ENCODE measurements at regions not wholly inside any gene's neighbourhood (a gene's known extent, or its start where the extent isn't known, plus 50 kb on each side); places are given as distances from the start of the nearest gene placed in this dataset.

DNA sequence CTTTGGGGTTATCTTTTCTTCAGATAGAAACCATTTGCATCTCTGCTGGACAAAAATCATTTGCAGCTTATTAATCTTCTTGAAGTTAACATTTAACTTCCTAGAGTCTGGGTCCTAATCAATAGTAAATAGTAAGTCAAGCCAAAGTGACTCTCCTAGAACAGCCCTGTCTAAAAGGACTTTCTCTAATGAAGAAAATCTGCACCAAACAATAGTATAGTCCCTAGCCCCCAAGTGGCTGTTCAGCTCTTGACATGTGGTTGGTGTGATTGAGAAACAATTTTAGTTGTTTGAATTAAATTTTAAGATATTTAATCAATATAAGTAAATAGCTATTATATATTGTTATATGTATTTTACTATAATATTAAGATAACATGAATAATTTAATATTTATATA, 64.6 kb upstream of the SHB start:
- Histone ChIP-seq H3K4me1 (ENCODE audit: control insufficient read depth in 1 of 2, extremely low read depth in 1 of 2, insufficient read depth in 2 of 2, low read length in 2 of 2) (no peaks in the 10 kb centered on the region), H3K27me3 (replicated peaks in 1 of 2; ENCODE audit: control insufficient read depth in 2 of 2, extremely low read depth in 1 of 2, insufficient read depth in 2 of 2, low read length in 1 of 2) (peaks cover 0 to 24% of the 10 kb centered on the region in 2 experiments), H3K36me3 (ENCODE audit: control insufficient read depth in 2 of 2, extremely low read depth in 1 of 2, insufficient read depth in 1 of 2, low read length in 1 of 2) (no peaks in the 10 kb centered on the region), H3K9me3 (no peaks in the 10 kb centered on the region), H3K27ac (ENCODE audit: low read length) (no peak overlapping the region), H3K4me3 (ENCODE audit: control insufficient read depth in 1 of 2, extremely low read depth in 1 of 2, low read length in 1 of 2) (no peak overlapping the region)
- ATAC-seq (replicated peaks in 1 of 4): no peak
- Mint-ChIP-seq H3K36me3 (no peaks in the 10 kb centered on the region), H3K4me1 (no peaks in the 10 kb centered on the region), H3K27me3 (peaks cover 11 to 21% of the 10 kb centered on the region in 2 donors), H3K4me3 (no peak overlapping the region), H3K27ac (no peak overlapping the region), H3K9me3 (no peaks in the 10 kb centered on the region)
- CTCF ChIA-PET: no interaction called here
- no peak for DNase-seq
- POLR2A ChIA-PET: interaction anchor here in 1 of 2 donors (0.6 kb wide), 1 partner anchor 20 kb away, joined by 3 read pairs; no protein-coding TSS in a partner anchor

DNA sequence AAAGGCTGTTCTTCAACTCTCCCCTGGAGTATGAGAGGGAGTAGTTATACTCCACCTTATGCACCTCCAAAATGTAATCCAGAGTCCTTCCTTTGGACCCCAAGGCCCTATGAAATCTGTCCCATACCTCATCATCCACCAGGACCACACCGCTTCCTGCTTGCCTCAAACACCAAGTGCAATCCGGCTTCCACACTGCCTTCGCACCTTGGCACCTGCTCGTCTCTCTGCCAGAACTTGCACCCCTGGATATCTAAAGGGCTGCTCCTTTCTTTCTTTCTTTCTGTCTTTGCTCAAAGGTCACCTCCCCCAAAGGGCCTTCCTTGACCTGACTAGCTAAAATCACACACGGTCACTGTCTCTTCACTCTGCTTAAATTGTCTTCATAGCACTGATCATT, 63.9 kb upstream of the SHB start:
- Histone ChIP-seq H3K27me3 (replicated peaks in 1 of 2; ENCODE audit: control insufficient read depth in 2 of 2, extremely low read depth in 1 of 2, insufficient read depth in 2 of 2, low read length in 1 of 2) (peaks cover 0 to 26% of the 10 kb centered on the region in 2 experiments), H3K4me3 (ENCODE audit: control insufficient read depth in 1 of 2, extremely low read depth in 1 of 2, low read length in 1 of 2) (no peak overlapping the region), H3K27ac (ENCODE audit: low read length) (no peak overlapping the region), H3K4me1 (ENCODE audit: control insufficient read depth in 1 of 2, extremely low read depth in 1 of 2, insufficient read depth in 2 of 2, low read length in 2 of 2) (no peaks in the 10 kb centered on the region), H3K36me3 (ENCODE audit: control insufficient read depth in 2 of 2, extremely low read depth in 1 of 2, insufficient read depth in 1 of 2, low read length in 1 of 2) (no peaks in the 10 kb centered on the region), H3K9me3 (no peaks in the 10 kb centered on the region)
- 79% methylated on average over 5 of the region's 5 CpGs for WGBS (ENCODE audit: insufficient coverage)
- Mint-ChIP-seq H3K27ac (no peak overlapping the region), H3K9me3 (no peaks in the 10 kb centered on the region), H3K4me1 (no peaks in the 10 kb centered on the region), H3K4me3 (no peak overlapping the region), H3K27me3 (peaks cover 11 to 20% of the 10 kb centered on the region in 2 donors), H3K36me3 (no peaks in the 10 kb centered on the region)
- no peak for ATAC-seq (replicated peaks in 1 of 4)
- DNase-seq: no peak
- POLR2A ChIA-PET: interaction anchor here in 1 of 2 donors (0.6 kb wide), 1 partner anchor 20 kb away, joined by 3 read pairs; no protein-coding TSS in a partner anchor
- CTCF ChIA-PET: no interaction called here

DNA sequence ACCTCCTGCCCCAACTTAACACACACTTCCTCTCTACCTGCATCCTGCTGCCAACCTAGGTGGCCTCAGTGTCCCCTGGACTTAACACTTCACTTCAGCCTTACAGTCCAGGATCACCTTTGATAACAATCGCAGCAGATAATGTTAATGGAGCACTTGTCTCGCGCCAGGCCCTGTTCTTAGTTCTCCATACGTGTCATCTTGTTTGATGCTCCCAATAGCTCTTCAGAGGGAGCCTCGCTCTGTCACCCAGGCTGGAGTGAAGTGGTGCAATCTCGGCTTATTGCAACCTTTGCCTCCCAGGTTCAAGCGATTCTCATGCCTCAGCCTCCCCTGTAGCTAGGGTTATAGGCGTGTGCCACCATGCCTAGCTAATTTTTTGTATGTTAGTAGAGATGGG, 62.7 kb upstream of the SHB start:
- H3K27me3 Mint-ChIP-seq: peaks cover 12 to 17% of the 10 kb centered on the region in 2 donors

DNA sequence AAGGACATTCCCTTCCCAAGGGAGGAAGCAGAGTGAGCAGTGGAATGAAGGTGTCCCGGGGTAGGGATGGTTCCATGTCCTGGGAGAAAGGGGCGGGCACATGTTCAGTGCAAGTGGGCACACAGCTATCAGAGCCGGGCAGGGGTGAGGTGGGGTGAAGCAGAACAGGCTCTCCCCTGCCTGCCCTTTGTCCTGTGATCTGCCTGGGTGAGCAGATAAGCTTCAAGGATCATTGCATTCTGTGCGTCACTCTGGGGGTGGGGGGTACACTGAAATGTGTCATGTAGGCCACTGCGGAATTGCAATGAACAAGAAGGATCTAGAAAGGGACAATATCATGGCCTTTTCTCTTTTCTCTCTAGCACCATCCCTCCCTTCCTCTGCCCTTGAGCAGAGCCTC, 61.7 kb upstream of the SHB start:
- H3K36me3 Mint-ChIP-seq: no peaks in the 10 kb centered on the region
- no peak overlapping the region for H3K4me3 ChIP-seq (ENCODE audit: control insufficient read depth in 1 of 2, extremely low read depth in 1 of 2, low read length in 1 of 2)
- no peak overlapping the region for H3K27ac ChIP-seq (ENCODE audit: low read length)
- no peaks in the 10 kb centered on the region for H3K4me1 Mint-ChIP-seq
- no peak overlapping the region for H3K4me3 Mint-ChIP-seq
- ATAC-seq (replicated peaks in 1 of 4) (no peak), DNase-seq (no peak)
- H3K36me3 ChIP-seq (ENCODE audit: control insufficient read depth in 2 of 2, extremely low read depth in 1 of 2, insufficient read depth in 1 of 2, low read length in 1 of 2): no peaks in the 10 kb centered on the region
- WGBS (ENCODE audit: insufficient coverage): 89% methylated on average over 3 of the region's 5 CpGs
- H3K27me3 Mint-ChIP-seq: peaks cover 19 to 24% of the 10 kb centered on the region in 2 donors
- ChIA-PET POLR2A (no interaction called here), CTCF (no interaction called here)
- peaks cover 0 to 23% of the 10 kb centered on the region in 2 experiments for H3K27me3 ChIP-seq (replicated peaks in 1 of 2; ENCODE audit: control insufficient read depth in 2 of 2, extremely low read depth in 1 of 2, insufficient read depth in 2 of 2, low read length in 1 of 2)
- H3K4me1 ChIP-seq (ENCODE audit: control insufficient read depth in 1 of 2, extremely low read depth in 1 of 2, insufficient read depth in 2 of 2, low read length in 2 of 2): no peaks in the 10 kb centered on the region
- no peaks in the 10 kb centered on the region for H3K9me3 ChIP-seq
- no peaks in the 10 kb centered on the region for H3K9me3 Mint-ChIP-seq
- H3K27ac Mint-ChIP-seq: no peak overlapping the region

More for the DNA sequence above, 62.7 kb upstream of the SHB start:
- DNase-seq (no peak), ATAC-seq (replicated peaks in 1 of 4) (no peak)
- Histone ChIP-seq H3K27me3 (replicated peaks in 1 of 2; ENCODE audit: control insufficient read depth in 2 of 2, extremely low read depth in 1 of 2, insufficient read depth in 2 of 2, low read length in 1 of 2) (peaks cover 0 to 28% of the 10 kb centered on the region in 2 experiments), H3K4me3 (ENCODE audit: control insufficient read depth in 1 of 2, extremely low read depth in 1 of 2, low read length in 1 of 2) (no peak overlapping the region), H3K4me1 (ENCODE audit: control insufficient read depth in 1 of 2, extremely low read depth in 1 of 2, insufficient read depth in 2 of 2, low read length in 2 of 2) (no peaks in the 10 kb centered on the region), H3K9me3 (no peaks in the 10 kb centered on the region), H3K36me3 (ENCODE audit: control insufficient read depth in 2 of 2, extremely low read depth in 1 of 2, insufficient read depth in 1 of 2, low read length in 1 of 2) (no peaks in the 10 kb centered on the region), H3K27ac (ENCODE audit: low read length) (no peak overlapping the region)
- ChIA-PET POLR2A (no interaction called here), CTCF (interaction anchor here in 1 of 2 donors (0.6 kb wide), 1 partner anchor 10 kb away, joined by 3 read pairs; no protein-coding TSS in a partner anchor)
- H3K9me3 Mint-ChIP-seq: no peaks in the 10 kb centered on the region
- no peak overlapping the region for H3K4me3 Mint-ChIP-seq
- H3K4me1 Mint-ChIP-seq: no peaks in the 10 kb centered on the region
- H3K36me3 Mint-ChIP-seq: no peaks in the 10 kb centered on the region
- WGBS (ENCODE audit: insufficient coverage): 83% methylated on average over 7 of the region's 8 CpGs
- no peak overlapping the region for H3K27ac Mint-ChIP-seq

DNA sequence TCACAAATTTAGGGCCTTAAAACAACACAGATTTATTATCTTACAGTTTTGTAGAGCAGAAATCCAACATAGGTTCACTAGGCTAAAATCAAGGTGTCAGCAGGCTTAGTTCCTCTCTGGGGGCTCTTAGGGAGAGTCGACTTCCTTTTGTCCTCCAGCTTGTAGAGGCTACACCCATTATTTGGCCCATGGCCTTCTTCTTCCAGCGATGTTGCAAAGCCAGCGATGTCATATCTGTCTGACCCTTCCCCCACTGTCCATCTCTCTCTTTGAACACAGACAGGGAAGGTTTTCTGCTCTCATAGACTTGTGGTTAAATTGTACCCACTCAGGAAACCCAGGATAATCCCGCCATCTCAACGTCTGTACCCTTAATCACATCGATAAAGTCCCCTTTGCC, 60.3 kb upstream of the SHB start:
- H3K4me1 Mint-ChIP-seq: no peaks in the 10 kb centered on the region
- DNase-seq (no peak), ATAC-seq (replicated peaks in 1 of 4) (no peak)
- Histone ChIP-seq H3K4me3 (ENCODE audit: control insufficient read depth in 1 of 2, extremely low read depth in 1 of 2, low read length in 1 of 2) (no peak overlapping the region), H3K9me3 (no peaks in the 10 kb centered on the region), H3K36me3 (ENCODE audit: control insufficient read depth in 2 of 2, extremely low read depth in 1 of 2, insufficient read depth in 1 of 2, low read length in 1 of 2) (no peaks in the 10 kb centered on the region), H3K27me3 (replicated peaks in 1 of 2; ENCODE audit: control insufficient read depth in 2 of 2, extremely low read depth in 1 of 2, insufficient read depth in 2 of 2, low read length in 1 of 2) (peaks cover 0 to 17% of the 10 kb centered on the region in 2 experiments), H3K4me1 (ENCODE audit: control insufficient read depth in 1 of 2, extremely low read depth in 1 of 2, insufficient read depth in 2 of 2, low read length in 2 of 2) (no peaks in the 10 kb centered on the region), H3K27ac (ENCODE audit: low read length) (no peak overlapping the region)
- H3K9me3 Mint-ChIP-seq: no peaks in the 10 kb centered on the region
- 83% methylated on average over 3 of the region's 6 CpGs for WGBS (ENCODE audit: insufficient coverage)
- peaks cover 25 to 27% of the 10 kb centered on the region in 2 donors for H3K27me3 Mint-ChIP-seq
- ChIA-PET CTCF (interaction anchor here in 1 of 2 donors (0.6 kb wide), 1 partner anchor 247 kb away, joined by 6 read pairs; no protein-coding TSS in a partner anchor), POLR2A (no interaction called here)
- no peak overlapping the region for H3K4me3 Mint-ChIP-seq
- H3K27ac Mint-ChIP-seq: no peak overlapping the region
- no peaks in the 10 kb centered on the region for H3K36me3 Mint-ChIP-seq

DNA sequence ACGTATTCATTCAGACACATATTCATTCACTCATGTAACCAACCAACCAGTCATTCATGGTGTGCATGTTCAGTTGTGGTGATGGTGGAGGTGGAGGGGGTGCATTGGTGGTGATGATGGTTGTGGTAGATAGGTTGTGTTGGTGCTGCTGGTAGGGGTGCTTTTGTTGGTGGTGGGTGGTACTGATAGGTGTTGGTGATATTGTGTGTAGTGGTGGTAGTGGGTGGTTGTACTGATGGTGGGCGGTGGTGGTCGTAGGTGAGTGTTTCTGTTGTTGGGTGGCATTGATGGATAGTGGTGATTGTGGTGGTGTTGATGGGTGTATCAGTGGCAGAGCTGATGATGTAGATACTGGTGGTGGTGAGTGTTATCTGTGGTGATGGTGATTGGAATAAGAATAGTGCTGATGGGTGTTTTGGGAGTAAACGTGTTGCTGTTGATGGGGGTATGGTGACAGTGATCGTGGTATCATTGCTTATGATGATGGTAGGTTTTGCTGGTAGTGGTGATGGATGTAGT, 59.8 kb upstream of the SHB start:
- no peak overlapping the region for H3K4me3 Mint-ChIP-seq
- no peak for ATAC-seq (replicated peaks in 1 of 4)

More for the DNA sequence above, 59.8 kb upstream of the SHB start:
- POLR2A ChIA-PET: no interaction called here
- Mint-ChIP-seq H3K27me3 (peaks cover 25 to 27% of the 10 kb centered on the region in 2 donors), H3K4me1 (no peaks in the 10 kb centered on the region), H3K27ac (no peak overlapping the region), H3K9me3 (no peaks in the 10 kb centered on the region), H3K36me3 (no peaks in the 10 kb centered on the region)
- Histone ChIP-seq H3K36me3 (ENCODE audit: control insufficient read depth in 2 of 2, extremely low read depth in 1 of 2, insufficient read depth in 1 of 2, low read length in 1 of 2) (no peaks in the 10 kb centered on the region), H3K4me3 (ENCODE audit: control insufficient read depth in 1 of 2, extremely low read depth in 1 of 2, low read length in 1 of 2) (no peak overlapping the region), H3K9me3 (no peaks in the 10 kb centered on the region), H3K27me3 (replicated peaks in 1 of 2; ENCODE audit: control insufficient read depth in 2 of 2, extremely low read depth in 1 of 2, insufficient read depth in 2 of 2, low read length in 1 of 2) (peaks cover 0 to 17% of the 10 kb centered on the region in 2 experiments), H3K27ac (ENCODE audit: low read length) (no peak overlapping the region), H3K4me1 (ENCODE audit: control insufficient read depth in 1 of 2, extremely low read depth in 1 of 2, insufficient read depth in 2 of 2, low read length in 2 of 2) (no peaks in the 10 kb centered on the region)
- CTCF ChIA-PET: no interaction called here
- no peak for DNase-seq
- 75% methylated on average over 4 of the region's 5 CpGs for WGBS (ENCODE audit: insufficient coverage)

Measured in T-cell (primary cell).